ENCODE measurements at regions not wholly inside any gene's neighbourhood (a gene's known extent, or its start where the extent isn't known, plus 50 kb on each side); places are given as distances from the start of the nearest gene placed in this dataset.

- Histone ChIP-seq H3K4me1 (ENCODE audit: control insufficient read depth in 2 of 2, insufficient read depth in 2 of 2, low read length in 2 of 2) (no peaks in the 10 kb centered on the region), H2AFZ (ENCODE audit: insufficient read depth, low read depth, low read length, poor library complexity, severe bottlenecking) (no peak overlapping the region), H3K27ac (ENCODE audit: low read length in 2 of 2) (no peak overlapping the region), H3K79me2 (ENCODE audit: control insufficient read depth, insufficient read depth, low read length) (no peaks in the 10 kb centered on the region), H3K4me3 (ENCODE audit: control extremely low read depth in 1 of 5, extremely low read depth in 1 of 5, insufficient read depth in 1 of 5, low read depth in 2 of 5, low read length in 4 of 5) (no peak overlapping the region), H3K9me3 (ENCODE audit: control extremely low read depth in 1 of 3, control insufficient read depth in 2 of 3, insufficient read depth in 1 of 3, low read length in 2 of 3) (no peaks in the 10 kb centered on the region), H3K36me3 (replicated peaks in 1 of 2; ENCODE audit: control extremely low read depth in 1 of 2, control insufficient read depth in 1 of 2, extremely low read depth in 1 of 2, insufficient read depth in 2 of 2, low read length in 1 of 2) (no peaks in the 10 kb centered on the region), H4K20me1 (ENCODE audit: control insufficient read depth, insufficient read depth, low read length, poor library complexity, severe bottlenecking) (no peaks in the 10 kb centered on the region), H3K27me3 (replicated peaks in 1 of 4; ENCODE audit: control extremely low read depth in 1 of 4, control insufficient read depth in 3 of 4, insufficient read depth in 4 of 4, low read length in 3 of 4) (no peaks in the 10 kb centered on the region), H3K9ac (ENCODE audit: low read length) (no peak overlapping the region), H3K4me2 (replicated peaks; ENCODE audit: low read depth, low read length, poor library complexity, severe bottlenecking) (no peak overlapping the region)
- TF ChIP-seq EZH2 (IDR thresholded peaks at IDR 0.05; ENCODE audit: borderline replicate concordance, insufficient read depth, low read depth, low read length, poor library complexity, severe bottlenecking): no peak
- TF ChIP-seq CTCF (IDR thresholded peaks at IDR 0.05): no peak
- H3K27me3 Mint-ChIP-seq: no peaks in the 10 kb centered on the region
- H3K9me3 Mint-ChIP-seq (ENCODE audit: insufficient read depth): no peaks in the 10 kb centered on the region
- no peaks in the 10 kb centered on the region for H3K4me1 Mint-ChIP-seq
- ChIA-PET CTCF (no interaction called here), POLR2A (no interaction called here)
- intact Hi-C loops (cut with micrococcal nuclease): no loop called here
- no peak overlapping the region for H3K27ac Mint-ChIP-seq
- H3K4me3 Mint-ChIP-seq: no peak overlapping the region
- DNase-seq (no peak), ATAC-seq (ENCODE audit: low read depth) (no peak)
- WGBS (ENCODE audit: insufficient coverage): 100% methylated on average over 1 of the region's 3 CpGs
These were observed 481.1 kb downstream of the TFAP2B start for GRCh38 chr6:51299621-51300380.

- Mint-ChIP-seq H3K27ac (no peak overlapping the region), H3K27me3 (no peaks in the 10 kb centered on the region), H3K4me3 (no peak overlapping the region), H3K9me3 (ENCODE audit: insufficient read depth) (no peaks in the 10 kb centered on the region), H3K4me1 (no peaks in the 10 kb centered on the region)
- no peaks in the 10 kb centered on the region for H3K27me3 ChIP-seq (replicated peaks in 1 of 4; ENCODE audit: control extremely low read depth in 1 of 4, control insufficient read depth in 3 of 4, insufficient read depth in 4 of 4, low read length in 3 of 4)
- H3K4me3 ChIP-seq (ENCODE audit: control extremely low read depth in 1 of 5, extremely low read depth in 1 of 5, insufficient read depth in 1 of 5, low read depth in 2 of 5, low read length in 4 of 5): no peak overlapping the region
- no peak overlapping the region for H3K4me2 ChIP-seq (replicated peaks; ENCODE audit: low read depth, low read length, poor library complexity, severe bottlenecking)
- TF ChIP-seq EZH2 (IDR thresholded peaks at IDR 0.05; ENCODE audit: borderline replicate concordance, insufficient read depth, low read depth, low read length, poor library complexity, severe bottlenecking) (no peak), CTCF (IDR thresholded peaks at IDR 0.05) (no peak)
- DNase-seq (no peak), ATAC-seq (ENCODE audit: low read depth) (no peak)
- no peak overlapping the region for H3K27ac ChIP-seq (ENCODE audit: low read length in 2 of 2)
- CTCF ChIA-PET: no interaction called here
- no peaks in the 10 kb centered on the region for H4K20me1 ChIP-seq (ENCODE audit: control insufficient read depth, insufficient read depth, low read length, poor library complexity, severe bottlenecking)
- no peak overlapping the region for H2AFZ ChIP-seq (ENCODE audit: insufficient read depth, low read depth, low read length, poor library complexity, severe bottlenecking)
- no peak overlapping the region for H3K9ac ChIP-seq (ENCODE audit: low read length)
- H3K4me1 ChIP-seq (ENCODE audit: control insufficient read depth in 2 of 2, insufficient read depth in 2 of 2, low read length in 2 of 2): no peaks in the 10 kb centered on the region
- intact Hi-C loops (cut with micrococcal nuclease): no loop called here
- no peaks in the 10 kb centered on the region for H3K36me3 ChIP-seq (replicated peaks in 1 of 2; ENCODE audit: control extremely low read depth in 1 of 2, control insufficient read depth in 1 of 2, extremely low read depth in 1 of 2, insufficient read depth in 2 of 2, low read length in 1 of 2)
- POLR2A ChIA-PET: no interaction called here
- no peaks in the 10 kb centered on the region for H3K9me3 ChIP-seq (ENCODE audit: control extremely low read depth in 1 of 3, control insufficient read depth in 2 of 3, insufficient read depth in 1 of 3, low read length in 2 of 3)
- H3K79me2 ChIP-seq (ENCODE audit: control insufficient read depth, insufficient read depth, low read length): no peaks in the 10 kb centered on the region
These were observed 481.8 kb downstream of the TFAP2B start for GRCh38 chr6:51300510-51300909.

Measured in B cell (primary cell).